COR-L47 (cell line): ENCODE measurements at regions not wholly inside any gene's neighbourhood (a gene's known extent, or its start where the extent isn't known, plus 50 kb on each side); places are given as distances from the start of the nearest gene placed in this dataset.

Source experiments
- DNase-seq: peaks from one replicate; lab custom pipeline; 2025; lab: John Stamatoyannopoulos, UW

DNA sequence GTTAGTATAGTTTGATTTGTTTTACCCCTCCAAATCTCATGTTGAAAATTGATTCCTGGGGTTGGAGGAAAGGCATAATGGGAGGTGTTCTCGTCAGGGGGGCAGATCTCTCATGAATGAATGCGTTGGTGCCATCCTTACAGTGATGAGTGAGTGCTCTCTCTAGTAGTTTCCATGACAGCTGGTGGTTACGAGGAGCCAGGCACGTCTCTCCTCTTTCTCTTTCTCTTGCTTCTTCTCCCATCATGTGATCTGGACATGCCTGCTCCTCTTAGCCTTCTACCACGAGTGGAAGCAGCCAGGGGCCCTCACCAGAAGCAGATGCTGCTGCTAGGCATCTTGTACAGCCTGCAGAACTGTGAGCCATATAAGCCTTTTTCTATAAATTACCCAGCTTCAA lies 454.1 kb downstream of the EFNA5 start:
- no peak for DNase-seq

GRCh38 chr5:107215611-107216010 lies 455.1 kb downstream of the EFNA5 start:
- DNase-seq, result no peak

DNA sequence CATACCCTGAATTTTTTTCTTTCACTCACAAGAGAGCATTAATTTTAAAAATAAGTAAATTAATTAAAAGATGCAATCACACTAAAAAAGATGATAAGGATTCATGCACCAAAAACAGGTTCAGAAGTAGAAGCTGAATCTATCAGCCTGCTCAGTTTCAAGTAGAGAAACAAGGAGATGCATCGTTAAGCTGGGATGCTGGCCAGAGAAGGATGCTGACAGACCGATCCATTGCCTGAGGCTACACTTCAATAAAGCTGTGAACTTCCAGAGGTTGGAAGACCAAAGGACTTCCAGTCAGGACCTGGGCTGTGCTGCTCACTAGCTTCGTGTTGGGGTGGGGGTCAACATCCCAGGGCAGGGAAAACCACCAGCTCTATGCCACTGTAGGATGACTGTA lies 457.7 kb downstream of the EFNA5 start:
- no peak for DNase-seq

DNA sequence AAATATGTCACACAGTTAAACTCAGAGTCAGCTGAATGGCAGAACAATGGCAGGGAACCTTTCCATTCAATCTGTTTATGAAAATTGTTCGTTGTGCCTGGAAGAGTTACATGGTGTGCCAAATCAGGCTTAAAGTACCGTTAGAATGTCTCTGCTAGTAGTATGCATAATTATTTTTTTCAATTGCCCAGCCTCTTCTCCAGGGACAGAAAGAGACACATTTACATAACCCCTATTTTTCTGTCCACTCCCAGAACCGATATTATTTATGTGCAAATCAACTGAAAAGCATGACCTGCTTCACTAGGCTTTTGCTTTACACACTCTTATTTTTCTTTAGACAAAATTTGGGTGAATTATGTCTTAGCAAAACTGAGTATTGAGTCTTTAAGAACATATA lies 459.1 kb downstream of the EFNA5 start:
- no peak for DNase-seq

GRCh38 chr5:107208867-107209266 lies 461.9 kb downstream of the EFNA5 start:
- no peak for DNase-seq

GRCh38 chr5:107204413-107204812 lies 466.3 kb downstream of the EFNA5 start:
- no peak for DNase-seq

DNA sequence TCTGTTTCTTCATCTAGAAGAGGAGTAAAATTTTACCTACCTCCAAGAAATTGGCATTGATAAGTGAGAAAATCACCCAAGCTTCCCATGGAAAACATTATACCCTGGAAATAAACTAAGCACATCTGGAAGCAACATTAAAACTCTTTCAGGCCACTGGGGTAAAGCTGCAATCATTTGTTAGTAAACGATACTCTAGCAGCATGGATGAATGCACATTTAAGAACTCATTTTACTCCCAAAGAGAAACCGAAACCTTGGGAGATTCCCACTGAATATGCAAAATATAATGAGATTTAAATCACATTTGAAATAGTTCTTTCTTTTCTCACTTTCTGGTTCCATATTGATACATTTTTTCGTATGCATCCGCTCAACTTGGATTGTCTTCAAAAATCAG lies 467.5 kb downstream of the EFNA5 start:
- DNase-seq, result no peak

- DNase-seq, result no peak
Observed at GRCh38 chr5:107199756-107200155, 471.0 kb downstream of the EFNA5 start.

- no peak for DNase-seq
Observed at GRCh38 chr5:107196500-107197059, 474.2 kb downstream of the EFNA5 start.

- no peak for DNase-seq
Observed at GRCh38 chr5:107195890-107196395, 474.8 kb downstream of the EFNA5 start.

- DNase-seq, result no peak
Observed at GRCh38 chr5:107184871-107185270, 485.9 kb downstream of the EFNA5 start.

DNA sequence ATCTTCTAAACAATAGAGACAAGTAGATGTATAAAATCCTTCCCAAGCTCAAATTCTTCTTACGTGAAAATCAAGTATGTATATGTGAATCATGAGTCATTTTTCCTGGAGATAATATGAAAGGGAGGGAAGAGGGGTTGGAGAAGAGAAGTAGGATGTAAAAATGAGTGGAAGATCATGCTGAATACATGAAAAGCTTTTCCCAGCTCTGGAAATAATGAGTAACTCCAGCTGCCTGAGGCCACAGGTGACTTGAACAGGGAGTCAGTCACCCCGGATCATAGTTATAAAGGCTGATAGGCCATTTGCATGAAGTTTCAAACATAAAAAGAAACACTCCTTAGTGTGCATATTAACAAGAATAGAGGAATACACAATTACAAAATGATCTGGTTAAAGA lies 486.7 kb downstream of the EFNA5 start:
- DNase-seq, result no peak

GRCh38 chr5:107170620-107171019 lies 500.1 kb downstream of the EFNA5 start:
- no peak for DNase-seq

DNA sequence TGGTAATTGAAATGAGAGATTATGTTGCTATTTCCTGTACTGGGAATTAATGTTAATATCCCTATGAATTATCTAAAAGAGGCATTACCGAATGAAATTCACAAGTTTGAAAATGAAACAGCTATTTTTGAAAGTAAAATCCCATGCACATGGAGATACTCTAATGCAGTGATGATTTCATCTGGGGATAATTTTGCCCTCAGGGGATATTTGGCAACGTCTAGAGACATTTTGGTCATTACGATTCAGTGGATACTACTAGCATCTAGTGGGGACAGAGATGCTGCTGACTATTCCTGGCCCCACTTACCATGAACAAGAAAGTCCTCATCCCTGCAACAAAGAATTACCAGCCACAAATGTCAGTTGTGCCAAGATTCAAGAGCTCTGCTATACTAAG lies 500.9 kb downstream of the EFNA5 start:
- no peak for DNase-seq

- DNase-seq, result no peak
Observed at GRCh38 chr5:107168848-107169752, 501.6 kb downstream of the EFNA5 start.

GRCh38 chr5:107168086-107168485 lies 502.7 kb downstream of the EFNA5 start:
- no peak for DNase-seq

DNA sequence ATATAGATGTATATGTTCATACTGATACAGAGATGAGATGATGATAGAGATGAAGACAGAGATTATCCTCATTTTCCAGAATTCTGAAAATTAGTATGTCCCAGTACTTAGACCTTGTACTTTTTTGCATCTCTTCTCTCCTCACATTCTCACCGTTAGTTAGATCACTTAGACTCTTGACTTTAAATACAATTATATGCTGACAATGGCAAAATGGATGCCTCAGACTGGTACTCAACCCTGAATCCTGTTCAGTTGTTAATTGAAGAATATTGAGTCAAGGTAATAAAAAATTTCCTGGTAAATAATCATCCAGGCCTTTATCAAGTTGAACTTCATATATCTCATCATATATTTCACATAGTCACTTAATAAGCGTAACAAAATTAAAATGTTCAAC lies 505.4 kb downstream of the EFNA5 start:
- no peak for DNase-seq

DNA sequence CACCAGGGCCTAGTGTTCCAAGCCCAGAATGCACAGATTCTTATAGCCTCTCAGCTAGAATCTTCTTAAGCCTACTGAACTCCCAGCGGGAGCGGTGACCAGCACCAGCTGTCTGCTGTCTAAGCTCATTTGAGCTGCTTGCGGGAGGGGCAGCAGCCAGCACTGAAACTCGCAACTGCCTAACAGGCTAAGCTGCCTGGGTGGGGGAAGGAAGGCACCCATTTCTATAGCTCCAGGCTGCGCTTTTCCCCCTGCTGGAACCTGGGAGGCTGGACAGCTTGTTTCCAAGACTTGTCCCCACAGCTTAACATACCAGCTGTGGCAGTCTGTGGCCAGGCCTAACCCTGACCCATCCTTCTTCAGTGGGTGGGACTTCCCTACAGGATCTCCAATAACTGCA lies 512.9 kb downstream of the EFNA5 start:
- DNase-seq, result no peak

- no peak for DNase-seq
Observed at GRCh38 chr5:107155707-107156106, 515.0 kb downstream of the EFNA5 start.

- DNase-seq, result no peak
Observed at GRCh38 chr5:107154593-107154992, 516.1 kb downstream of the EFNA5 start.

DNA sequence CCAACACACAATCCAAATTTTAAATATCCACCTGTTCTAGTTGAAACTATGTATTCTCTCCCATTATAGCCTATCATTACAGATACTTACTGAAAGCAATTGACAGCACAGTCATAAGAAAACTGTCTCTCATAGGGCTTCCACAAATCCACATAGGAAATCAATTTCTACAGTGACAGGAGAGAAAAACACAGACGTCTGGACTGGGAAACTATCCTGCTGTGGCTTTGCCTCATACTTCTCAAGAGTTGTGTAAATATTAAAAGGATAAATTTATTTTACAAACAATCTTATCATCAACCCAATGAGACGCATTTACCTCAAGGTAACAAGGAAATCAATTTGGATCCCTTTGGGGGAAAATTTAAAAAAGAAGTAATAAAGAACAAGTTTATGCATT lies 517.5 kb downstream of the EFNA5 start:
- no peak for DNase-seq

- no peak for DNase-seq
Observed at GRCh38 chr5:107149243-107150005, 521.3 kb downstream of the EFNA5 start.

- DNase-seq, result no peak
Observed at GRCh38 chr5:107147589-107147988, 523.1 kb downstream of the EFNA5 start.
